ENCODE measurements at regions not wholly inside any gene's neighbourhood (a gene's known extent, or its start where the extent isn't known, plus 50 kb on each side); places are given as distances from the start of the nearest gene placed in this dataset.

GRCh38 chr5:101306391-101307137 is 403.5 kb upstream of the ST8SIA4 start:
- no peaks in the 10 kb centered on the region for H3K36me3 ChIP-seq (replicated peaks in 1 of 2; ENCODE audit: control insufficient read depth in 1 of 2, insufficient read depth in 2 of 2, low read length in 1 of 2)
- WGBS (ENCODE audit: low lambda C conversion rate) = 11% methylated on average over 5 of the region's 5 CpGs
- H3K4me2 ChIP-seq = no peak overlapping the region
- H4K20me1 ChIP-seq (ENCODE audit: insufficient read depth) = no peaks in the 10 kb centered on the region
- no peak overlapping the region for H3K4me3 ChIP-seq (ENCODE audit: low read depth in 2 of 2, low read length in 1 of 2)
- no peak for DNase-seq
- ChIA-PET POLR2A (no interaction called here), CTCF (interaction anchor here (1.0 kb wide), 1 partner anchor 926 kb away, joined by 3 read pairs; no protein-coding TSS in a partner anchor)
- no peaks in the 10 kb centered on the region for H3K27me3 ChIP-seq (ENCODE audit: insufficient read depth)
- H3K9me2 ChIP-seq = no peaks in the 10 kb centered on the region
- TF ChIP-seq POLR2AphosphoS5 (IDR thresholded peaks at IDR 0.05; ENCODE audit: low read depth, low read length) (no peak), TCF12 (IDR thresholded peaks at IDR 0.05) (no peak), JUND (IDR thresholded peaks at IDR 0.05) (no peak), TAF1 (IDR thresholded peaks at IDR 0.05; ENCODE audit: borderline replicate concordance, low read depth, low read length) (no peak), RAD21 (IDR thresholded peaks at IDR 0.05; ENCODE audit: low read length) (no peak), TEAD4 (IDR thresholded peaks at IDR 0.05; ENCODE audit: borderline replicate concordance, insufficient read depth) (no peak), MEF2A (IDR thresholded peaks at IDR 0.05; ENCODE audit: borderline replicate concordance, low read depth) (no peak)
- H3K9ac ChIP-seq = no peak overlapping the region
- no peaks in the 10 kb centered on the region for H3K4me1 ChIP-seq (ENCODE audit: control insufficient read depth in 1 of 2, insufficient read depth in 2 of 2, low read depth in 1 of 2, low read length in 1 of 2)
- no peaks in the 10 kb centered on the region for H3K9me3 ChIP-seq
- no peak overlapping the region for H3K27ac ChIP-seq (ENCODE audit: low read depth in 2 of 2, low read length in 1 of 2)
- H2AFZ ChIP-seq (ENCODE audit: low read depth) = no peak overlapping the region
- H3F3A ChIP-seq (replicated peaks; ENCODE audit: insufficient read depth) = peaks cover 3% of the 10 kb centered on the region
- H3K79me2 ChIP-seq (ENCODE audit: insufficient read depth) = no peaks in the 10 kb centered on the region

GRCh38 chr5:101296477-101296876 is 393.4 kb upstream of the ST8SIA4 start:
- Histone ChIP-seq H3K9me3 (no peaks in the 10 kb centered on the region), H2AFZ (ENCODE audit: low read depth) (no peak overlapping the region), H3K9me2 (no peaks in the 10 kb centered on the region), H4K20me1 (ENCODE audit: insufficient read depth) (no peaks in the 10 kb centered on the region), H3K27me3 (ENCODE audit: insufficient read depth) (no peaks in the 10 kb centered on the region), H3K27ac (ENCODE audit: low read depth in 2 of 2, low read length in 1 of 2) (no peak overlapping the region), H3F3A (replicated peaks; ENCODE audit: insufficient read depth) (no peaks in the 10 kb centered on the region), H3K36me3 (replicated peaks in 1 of 2; ENCODE audit: control insufficient read depth in 1 of 2, insufficient read depth in 2 of 2, low read length in 1 of 2) (no peaks in the 10 kb centered on the region), H3K4me2 (no peak overlapping the region), H3K4me3 (ENCODE audit: low read depth in 2 of 2, low read length in 1 of 2) (no peak overlapping the region), H3K4me1 (ENCODE audit: control insufficient read depth in 1 of 2, insufficient read depth in 2 of 2, low read depth in 1 of 2, low read length in 1 of 2) (no peaks in the 10 kb centered on the region), H3K79me2 (ENCODE audit: insufficient read depth) (no peaks in the 10 kb centered on the region), H3K9ac (no peak overlapping the region)
- POLR2A ChIA-PET = no interaction called here
- DNase-seq = no peak
- no peak for TF ChIP-seq GABPA (IDR thresholded peaks at IDR 0.05; ENCODE audit: low read depth)
- no peak for TF ChIP-seq RXRA (IDR thresholded peaks at IDR 0.05; ENCODE audit: borderline replicate concordance, low read depth)
- no peak for TF ChIP-seq CHD2 (IDR thresholded peaks at IDR 0.05; ENCODE audit: low read length, partially characterized antibody)
- TF ChIP-seq RFX5 (IDR thresholded peaks at IDR 0.05; ENCODE audit: low read length) = no peak
- no peak for TF ChIP-seq TEAD4 (IDR thresholded peaks at IDR 0.05; ENCODE audit: borderline replicate concordance, insufficient read depth)
- TF ChIP-seq NRF1 (IDR thresholded peaks at IDR 0.05; ENCODE audit: low read depth, low read length) = no peak
- no peak for TF ChIP-seq JUND (IDR thresholded peaks at IDR 0.05)
- no peak for TF ChIP-seq SMC3 (IDR thresholded peaks at IDR 0.05; ENCODE audit: low read depth, low read length)
- TF ChIP-seq PBX3 (IDR thresholded peaks at IDR 0.05) = no peak
- TF ChIP-seq RAD21 (IDR thresholded peaks at IDR 0.05; ENCODE audit: low read length) = no peak
- no peak for TF ChIP-seq FOSL2 (IDR thresholded peaks at IDR 0.05; ENCODE audit: borderline replicate concordance, low read depth)
- CTCF ChIA-PET = interaction anchor here (1.0 kb wide), 1 partner anchor 15 kb away, joined by 3 read pairs; no protein-coding TSS in a partner anchor

All from SK-N-SH (cell line).